Cerebellar nuclear complex (tissue), 1 donor: ENCODE measurements at regions not wholly inside any gene's neighbourhood (a gene's known extent, or its start where the extent isn't known, plus 50 kb on each side); places are given as distances from the start of the nearest gene placed in this dataset.

Source experiments
- DNase-seq, 2 experiments: peaks; one replicate each; lab custom pipeline; 2025; lab: John Stamatoyannopoulos, UW

DNA sequence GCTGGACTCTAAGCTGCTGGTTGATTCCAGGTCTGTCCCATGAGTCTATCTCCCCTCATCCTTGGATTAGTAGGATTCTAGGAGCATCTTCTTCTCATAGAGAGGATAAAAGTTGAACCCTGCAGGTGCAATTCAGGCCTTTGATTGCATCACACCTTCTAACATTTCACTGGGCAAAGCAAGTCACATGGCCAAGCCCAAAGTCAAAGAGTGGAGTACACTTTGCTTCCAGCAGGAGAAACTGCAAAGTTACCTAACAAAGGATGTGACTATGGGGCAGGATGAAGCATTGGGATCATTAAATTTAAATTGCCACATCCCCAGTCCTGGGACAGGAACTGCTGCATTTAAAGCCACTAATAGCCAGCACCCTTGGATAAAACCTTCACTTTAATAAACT is 51.0 kb upstream of the EGFLAM start:
- no peak for DNase-seq

DNA sequence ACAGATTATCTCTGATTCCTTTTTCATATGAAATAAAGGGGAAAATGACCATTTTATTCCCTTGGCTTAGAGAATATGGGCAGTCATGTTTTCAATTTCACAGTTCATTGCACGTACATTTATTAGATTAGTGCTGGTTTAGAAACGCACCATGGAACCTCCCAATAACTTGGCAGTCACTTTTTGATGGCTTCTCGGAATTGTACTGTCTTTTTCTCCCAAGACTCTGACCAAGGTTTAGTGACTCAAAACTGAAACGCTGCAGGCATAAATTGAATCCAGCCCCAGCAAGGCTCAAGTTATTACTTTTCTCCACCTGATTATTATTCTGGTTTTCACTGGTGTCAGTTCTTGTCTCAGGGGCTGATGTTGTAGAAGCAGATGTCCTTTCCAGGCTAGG is 55.6 kb upstream of the EGFLAM start:
- DNase-seq: no peak

DNA sequence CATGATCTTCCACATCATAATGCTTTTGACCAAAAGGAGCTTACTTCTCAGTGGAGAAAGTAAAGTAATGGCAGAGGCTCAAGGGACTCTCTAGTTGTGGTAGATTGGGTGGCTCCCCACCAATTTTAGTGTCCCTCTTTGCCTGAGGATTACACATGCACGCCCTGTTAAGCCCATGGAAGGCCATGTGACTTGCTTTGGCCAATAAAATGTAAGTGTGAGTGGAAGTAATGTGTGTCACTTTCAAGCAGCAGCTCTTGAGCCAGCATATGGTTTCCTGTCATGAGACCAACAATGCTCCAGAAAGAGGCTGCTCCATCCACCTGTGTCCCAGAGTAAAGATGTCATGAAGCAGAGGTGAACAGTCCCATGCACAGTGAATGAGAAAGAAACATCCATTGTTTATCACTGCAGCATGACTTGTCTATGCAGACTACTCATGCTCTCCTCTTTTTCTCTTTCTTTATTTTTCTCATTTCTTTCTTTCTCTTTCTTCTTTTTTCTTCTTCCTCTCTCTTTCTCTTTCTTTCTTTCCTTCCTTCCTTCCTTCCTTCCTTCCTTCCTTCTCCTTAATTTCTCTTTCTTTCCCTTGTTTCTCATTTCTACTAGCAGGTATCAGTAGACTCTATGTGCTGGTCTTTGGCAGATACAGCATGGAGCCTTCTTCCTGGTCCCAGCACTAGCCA is 57.3 kb upstream of the EGFLAM start:
- DNase-seq: no peak

DNA sequence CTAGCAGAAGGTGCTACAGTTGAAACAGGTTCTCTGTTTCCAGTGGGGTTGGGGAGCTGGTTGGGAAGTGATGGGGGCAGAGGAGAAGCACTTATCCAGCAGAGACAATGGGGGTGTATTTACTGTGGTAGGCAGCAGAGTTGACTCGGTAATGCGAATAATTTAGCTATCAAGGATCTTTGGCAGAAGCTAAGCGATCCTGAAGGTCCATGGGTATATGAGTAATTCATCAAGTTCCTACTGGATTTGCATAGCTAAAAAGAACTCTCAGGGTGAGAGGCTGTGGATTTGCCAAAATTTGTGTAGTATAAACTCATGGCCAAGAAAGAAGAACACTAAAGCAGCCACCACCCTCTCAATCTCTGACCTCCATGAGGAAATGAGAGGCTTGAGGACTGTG is 61.2 kb upstream of the EGFLAM start:
- DNase-seq: no peak

DNA sequence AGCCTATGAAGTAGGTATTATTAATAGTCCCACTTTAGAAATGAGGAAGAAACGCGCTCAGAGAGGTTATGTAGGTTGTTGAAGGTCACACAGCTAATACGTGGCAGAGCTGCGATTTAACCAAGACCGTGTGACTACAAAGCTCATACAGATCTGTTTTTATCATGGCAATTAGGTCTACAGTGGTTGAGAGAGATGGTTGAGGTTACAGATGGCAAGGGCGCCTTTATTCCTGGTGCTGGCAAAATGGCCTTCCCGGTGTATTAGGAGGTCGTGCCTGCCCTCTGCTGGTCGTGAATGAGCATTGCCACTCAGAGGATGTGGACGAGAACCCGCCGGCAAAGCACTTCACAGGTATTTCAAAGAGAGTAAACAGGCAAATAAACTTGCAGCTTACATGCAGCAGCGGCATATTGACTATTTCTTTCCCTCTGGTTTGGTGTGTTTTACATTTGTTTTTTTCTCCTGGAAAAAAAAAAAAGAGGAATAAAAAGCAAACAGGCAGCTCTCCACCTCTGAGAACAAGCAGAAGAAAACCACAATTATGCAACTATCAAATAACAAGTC is 65.3 kb upstream of the EGFLAM start:
- peak in 1 of 2 experiments; percentile 7 for DNase-seq

DNA sequence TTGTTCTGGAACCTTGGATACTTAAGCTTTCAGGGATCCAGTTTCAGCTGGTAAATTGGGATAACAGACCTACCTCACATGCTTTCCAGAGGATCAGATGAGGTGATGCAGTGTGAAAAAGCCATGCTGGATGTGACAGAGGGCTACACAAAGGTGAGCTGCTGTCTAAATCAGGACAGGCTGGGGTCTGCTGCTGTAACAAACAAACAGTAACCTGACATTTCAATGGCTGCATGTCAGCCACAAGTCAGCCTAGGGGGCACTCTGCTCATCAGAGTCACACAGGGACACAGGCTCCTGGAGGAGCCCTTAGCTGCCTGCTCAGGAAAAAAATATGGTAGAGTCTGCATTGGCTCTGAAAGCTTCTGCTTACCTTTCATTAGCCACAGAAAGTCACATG is 66.7 kb upstream of the EGFLAM start:
- DNase-seq: no peak

DNA sequence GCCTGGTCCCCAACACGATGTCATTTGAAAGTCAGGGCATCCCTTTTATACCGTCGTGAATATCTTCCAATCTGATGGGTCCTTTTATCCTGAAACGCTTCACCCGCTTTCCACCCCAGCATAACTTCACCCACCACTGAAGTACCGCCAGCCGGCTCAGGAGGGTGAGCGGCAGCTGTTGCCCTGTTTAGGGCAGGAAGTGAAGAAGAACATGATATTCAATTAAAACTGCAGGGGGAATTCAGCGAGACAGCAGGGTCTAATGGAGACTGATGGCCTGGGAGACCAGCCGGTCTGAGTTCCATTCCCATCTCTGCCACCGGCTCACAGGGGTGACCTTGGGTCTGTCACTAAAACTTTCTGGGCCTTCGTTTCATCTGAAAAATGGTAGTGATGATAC is 68.2 kb upstream of the EGFLAM start:
- no peak for DNase-seq

DNA sequence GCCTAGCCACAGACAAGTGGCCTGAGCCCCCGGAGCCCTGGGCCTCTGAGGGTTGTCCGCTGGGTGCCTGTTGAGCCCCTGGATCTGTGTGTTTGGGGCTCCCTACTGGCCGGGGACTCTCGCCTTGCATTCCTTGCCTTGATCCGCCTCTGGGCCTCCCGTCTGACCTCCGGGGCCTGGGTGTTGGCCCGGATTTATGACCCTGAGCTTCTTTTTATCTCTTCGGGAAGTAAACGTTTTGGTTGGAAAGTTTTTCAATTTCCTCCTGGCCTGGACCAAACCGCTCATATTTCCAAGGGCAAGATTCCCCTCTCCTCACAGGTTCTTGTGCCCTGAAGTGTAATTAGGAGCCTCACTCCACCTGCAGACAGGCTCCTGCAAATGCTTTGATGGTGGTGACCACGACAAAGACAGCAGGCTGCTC is 69.3 kb upstream of the EGFLAM start:
- DNase-seq: no peak

DNA sequence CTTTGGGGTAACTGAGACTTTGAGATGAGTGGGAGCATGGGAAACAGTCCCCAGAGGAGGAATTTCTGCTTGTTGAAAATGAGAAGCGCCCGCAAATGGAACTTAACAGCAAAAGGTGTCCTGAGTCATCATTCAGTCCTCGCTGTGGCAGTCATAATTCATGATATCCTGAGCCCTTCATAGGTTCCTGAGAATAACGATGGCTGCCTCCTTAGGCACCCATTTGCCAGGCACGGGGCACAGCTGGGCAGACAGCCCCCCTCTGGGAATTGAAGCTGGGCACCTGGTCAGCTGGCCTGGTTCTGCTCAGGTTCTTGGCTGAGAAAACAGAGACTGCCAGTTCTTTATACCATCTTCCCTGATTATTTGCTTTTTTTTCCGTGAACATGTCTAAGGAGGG is 69.8 kb upstream of the EGFLAM start:
- DNase-seq: no peak

DNA sequence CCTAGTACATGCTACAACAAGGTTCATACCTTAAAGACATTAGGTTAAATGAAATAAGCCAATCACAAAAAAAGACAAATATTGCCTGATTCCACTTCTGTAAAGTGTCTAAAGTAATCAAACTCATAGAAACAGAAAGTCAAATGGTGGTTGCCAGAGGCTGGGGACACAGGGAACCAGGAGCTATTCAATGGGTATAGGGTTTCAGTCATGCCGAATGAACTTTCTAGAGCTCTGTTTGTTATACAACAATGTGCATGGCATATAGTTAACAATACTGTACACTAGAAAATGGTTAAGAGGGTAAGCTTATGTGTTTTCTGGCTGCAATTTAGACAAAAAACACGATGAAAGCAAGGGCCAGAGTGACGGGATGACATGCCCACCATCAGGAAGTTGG is 70.8 kb upstream of the EGFLAM start:
- no peak for DNase-seq

DNA sequence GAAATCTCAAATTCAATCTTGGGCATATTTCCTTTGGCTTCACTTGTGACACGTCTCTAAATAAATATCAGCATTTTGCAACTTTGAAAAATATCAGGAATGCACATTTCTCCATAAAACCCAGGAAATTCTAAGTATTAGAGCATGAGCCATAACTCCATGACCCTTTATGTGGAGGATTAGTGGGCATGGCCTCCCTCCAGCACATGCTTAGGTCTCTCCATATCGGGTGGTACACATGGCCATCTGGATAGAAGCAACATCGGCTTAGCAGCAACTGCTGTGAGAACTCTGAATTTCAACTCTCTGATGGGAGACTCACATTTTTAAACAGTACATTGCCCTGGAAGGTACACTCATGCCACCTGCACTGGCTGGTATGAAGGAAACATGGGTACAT is 73.7 kb upstream of the EGFLAM start:
- DNase-seq: no peak

DNA sequence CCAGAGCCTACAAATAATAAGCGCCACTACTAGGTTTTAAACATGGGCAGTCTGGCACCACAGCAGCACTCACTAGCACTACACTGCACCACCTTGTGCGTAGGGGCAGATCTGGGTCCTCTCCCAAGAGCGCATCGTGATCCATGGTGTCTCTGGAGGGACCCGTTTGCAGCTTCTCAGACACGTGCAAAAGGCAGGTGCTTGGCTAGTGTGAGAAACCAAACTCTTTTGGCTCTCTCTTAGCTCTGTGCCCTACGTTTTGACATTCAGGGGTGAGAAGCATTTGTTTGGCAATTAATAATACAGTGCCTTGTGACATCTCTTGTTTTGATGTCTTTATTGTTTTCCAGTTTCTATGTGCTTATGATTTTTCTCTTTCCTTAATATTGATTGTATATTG is 75.4 kb upstream of the EGFLAM start:
- DNase-seq: no peak

DNA sequence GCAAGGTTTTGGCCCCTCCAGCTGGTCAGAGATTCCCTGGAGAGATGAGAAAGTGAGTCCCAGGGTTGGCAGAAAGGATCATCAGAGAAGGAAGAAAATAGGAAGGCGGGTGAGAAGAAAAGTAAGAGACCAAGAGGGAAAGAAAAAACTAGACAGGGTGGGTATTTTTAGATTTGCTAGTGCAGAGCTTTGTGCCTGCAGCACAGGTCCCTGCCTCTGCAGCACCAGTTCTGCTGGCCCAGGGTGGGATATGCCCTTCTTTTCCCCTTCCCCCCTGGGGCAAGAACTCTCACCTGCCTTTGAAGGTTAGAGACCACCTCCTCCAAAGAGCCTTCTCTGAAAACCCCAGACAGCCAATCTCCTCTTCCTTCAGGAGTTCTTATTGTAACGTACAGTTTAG is 90.3 kb upstream of the EGFLAM start:
- DNase-seq: no peak

DNA sequence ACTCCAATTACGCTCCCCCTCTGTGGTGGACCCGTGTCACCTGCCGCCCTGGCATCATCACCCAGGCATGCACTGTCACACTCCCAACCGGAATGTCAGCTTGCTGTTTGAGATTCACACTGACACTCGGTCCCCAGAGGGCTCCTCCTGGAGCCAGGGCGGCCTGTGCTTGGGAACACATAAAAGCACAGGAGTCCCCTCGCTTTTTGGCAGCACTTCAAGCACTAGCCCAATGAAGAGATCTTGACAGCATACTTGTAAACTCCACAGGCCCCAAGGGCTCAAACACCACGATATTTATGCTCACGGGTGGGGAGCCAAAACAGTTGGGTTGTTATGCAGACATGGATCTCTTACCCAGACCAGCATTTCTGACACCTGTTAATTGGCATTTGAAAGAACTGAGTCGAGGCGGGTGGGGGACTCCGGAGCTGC is 90.8 kb upstream of the EGFLAM start:
- no peak for DNase-seq

DNA sequence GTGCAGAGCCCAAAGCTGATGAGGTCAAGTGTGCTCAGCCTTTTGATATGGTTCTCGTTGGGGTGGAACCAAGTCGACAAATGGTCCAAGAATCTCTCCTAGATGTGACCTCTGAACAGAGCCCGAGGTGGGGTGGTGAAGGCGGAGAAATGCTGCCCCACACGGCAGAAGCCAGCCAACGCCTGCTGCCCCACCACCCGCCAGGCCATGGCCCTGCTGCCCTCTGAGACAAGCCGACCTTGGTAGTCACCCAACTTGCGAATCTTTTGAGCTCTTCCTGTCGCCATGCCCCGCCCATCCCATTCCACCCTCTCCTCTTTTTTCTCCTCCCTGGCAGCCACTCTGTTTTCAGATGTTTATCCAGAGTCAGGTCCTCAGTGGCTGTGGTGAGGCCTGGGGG is 91.5 kb upstream of the EGFLAM start:
- no peak for DNase-seq

DNA sequence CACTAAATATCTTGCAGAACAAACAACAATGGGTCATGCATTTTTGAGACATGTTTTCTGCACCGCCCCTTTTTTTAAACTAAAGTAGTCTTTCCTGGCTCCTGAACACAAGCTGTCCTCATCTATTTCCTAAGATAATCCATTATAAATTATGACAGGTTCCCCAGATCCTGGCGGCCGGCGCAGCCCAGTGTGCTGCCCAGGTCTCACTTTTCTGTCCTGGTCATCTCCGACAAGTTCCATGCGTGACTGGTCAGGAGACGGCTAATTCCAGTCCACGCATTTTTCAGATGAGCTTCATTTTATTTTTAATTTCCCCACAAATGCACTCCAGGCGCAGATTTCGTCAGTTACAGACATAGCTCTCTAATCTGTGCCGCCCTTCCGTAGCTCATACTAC is 92.9 kb upstream of the EGFLAM start:
- DNase-seq: no peak

DNA sequence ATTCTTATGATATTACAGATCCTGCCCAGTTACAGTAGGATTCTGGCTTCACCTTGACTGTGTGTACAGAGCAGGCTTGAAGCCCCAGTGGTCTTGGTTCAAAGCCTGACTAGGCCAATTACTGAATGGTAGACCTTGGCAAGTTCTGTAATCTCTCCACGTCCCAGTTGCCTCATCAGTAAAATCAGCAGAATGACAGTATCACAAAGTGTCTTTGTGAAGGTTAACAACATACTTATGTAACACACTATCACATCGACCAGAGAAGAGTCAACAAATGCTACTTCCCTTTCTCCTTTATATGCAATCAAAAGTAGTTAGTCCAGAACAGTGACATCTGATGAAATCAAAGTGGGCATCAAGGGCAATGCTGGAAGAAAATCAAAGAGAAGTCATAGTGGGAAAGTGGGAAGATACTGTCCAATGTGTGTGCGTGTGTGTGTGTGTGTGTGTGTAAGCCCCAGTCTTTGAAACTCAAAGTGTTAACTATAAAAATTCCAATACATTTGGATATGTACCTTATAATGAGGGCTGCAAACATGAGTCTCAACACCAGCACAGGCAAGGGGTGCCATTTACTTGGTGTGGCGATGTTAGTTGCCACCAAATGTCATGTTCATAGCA is 93.5 kb upstream of the EGFLAM start:
- no peak for DNase-seq

DNA sequence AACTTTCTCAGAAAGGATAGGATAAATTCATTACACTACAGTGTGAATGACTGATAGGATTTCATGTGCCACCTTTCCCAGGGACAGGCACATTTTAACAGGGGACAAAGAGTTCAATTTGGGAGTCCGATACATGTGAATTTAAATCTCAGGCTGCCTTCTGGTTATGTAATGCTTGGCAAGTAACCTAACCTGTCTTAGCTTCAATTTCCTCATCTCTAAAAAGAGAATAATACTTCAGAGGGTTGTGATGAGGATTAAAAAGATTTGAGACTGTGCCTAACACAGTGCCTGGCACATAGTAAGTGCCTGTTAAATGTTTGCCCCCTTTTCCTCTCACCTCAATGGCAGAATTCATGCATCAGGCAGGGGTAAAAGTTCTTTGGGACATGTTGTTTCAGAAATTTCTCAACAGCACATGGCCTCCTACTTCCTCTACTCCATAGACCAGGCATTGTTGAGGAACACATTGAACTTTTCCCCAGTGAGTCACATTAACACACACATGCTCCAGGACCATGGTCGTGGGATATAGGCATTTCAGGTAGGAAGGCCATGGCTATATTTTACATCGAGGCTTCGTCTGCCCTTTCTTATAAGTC is 94.6 kb upstream of the EGFLAM start:
- no peak for DNase-seq

DNA sequence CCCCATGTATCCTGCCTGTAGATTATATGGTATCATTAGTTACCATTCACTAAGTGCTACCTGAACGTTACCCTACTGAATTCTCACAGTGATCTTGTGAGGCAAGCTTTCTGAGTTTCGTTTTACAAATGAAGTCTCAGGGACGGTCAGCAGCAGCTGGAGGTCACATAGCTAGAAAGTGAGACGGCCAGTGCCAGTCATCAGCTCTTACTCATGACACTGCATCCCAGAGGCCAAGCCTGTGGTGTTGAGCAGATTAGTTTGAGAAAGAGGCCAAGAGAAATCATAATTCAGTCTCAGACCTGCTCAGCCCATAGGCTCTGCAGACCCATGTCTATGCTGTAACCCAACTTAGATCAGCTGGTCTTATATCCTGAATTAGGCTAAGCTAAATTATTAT is 95.7 kb upstream of the EGFLAM start:
- DNase-seq: no peak

DNA sequence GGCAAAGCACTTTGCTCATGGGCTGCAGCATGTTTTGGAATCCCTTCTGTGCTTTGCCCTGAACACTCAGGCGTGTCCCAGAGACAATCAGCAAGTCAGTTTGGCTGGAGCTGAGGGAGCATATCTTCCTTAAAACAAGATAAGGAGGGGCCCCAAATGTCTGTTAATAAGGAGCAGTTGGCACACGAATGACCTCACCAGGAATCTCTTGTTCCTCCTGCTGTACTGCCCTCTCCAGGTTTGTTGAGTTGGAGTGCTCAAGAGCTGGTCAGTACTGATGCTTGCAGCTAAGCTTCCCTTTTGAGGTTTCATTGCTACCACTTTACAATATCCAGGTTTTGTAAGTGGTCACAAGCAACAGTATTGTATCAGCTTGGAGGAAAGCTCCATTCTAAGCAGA is 101.3 kb upstream of the EGFLAM start:
- DNase-seq: no peak

DNA sequence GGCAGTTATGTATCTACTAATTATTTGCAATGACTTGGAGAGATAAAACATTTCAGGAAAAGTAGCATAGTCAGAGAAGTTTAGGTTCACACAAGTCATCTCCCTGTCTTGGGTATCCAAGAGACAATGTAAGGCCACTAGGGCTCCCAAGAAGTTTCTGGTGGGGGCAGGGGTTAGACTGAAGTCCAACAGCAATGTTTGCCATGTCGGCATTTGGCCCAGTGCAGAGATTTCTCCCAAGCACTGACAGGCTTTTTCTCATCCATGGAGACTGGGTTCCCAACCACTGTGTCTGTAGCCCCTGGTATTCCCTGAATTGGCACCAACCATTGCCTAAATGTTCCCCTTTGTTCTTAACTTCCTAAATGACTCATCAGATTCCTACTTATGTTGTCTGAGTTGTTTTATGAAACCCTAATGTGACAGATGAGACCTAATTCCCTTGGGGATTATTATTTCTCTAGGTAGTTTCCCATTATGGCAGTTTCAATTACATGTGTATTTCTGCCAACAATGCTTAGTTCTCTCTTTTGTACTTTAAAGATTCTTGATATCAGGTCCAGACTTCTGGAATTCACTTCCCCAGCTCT is 103.6 kb upstream of the EGFLAM start:
- DNase-seq: no peak

DNA sequence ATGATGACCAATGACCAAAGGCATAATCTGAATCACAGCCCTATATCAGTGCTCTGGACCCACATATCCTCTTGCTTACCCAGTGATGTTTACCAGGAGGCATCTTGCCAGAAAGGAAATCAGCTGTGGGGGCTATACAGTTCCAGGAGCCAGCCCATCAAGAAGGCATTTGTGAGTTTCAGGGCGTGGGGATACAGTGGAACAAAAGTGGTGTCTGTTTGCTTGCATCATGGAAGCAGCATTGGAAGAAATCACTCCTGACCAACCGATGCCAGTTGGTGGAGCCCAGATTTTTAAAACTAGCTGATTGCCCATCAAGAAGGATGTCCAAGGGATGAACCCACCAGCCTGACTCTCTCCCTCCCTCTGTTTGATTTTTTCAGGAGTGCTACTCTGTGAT is 106.5 kb upstream of the EGFLAM start:
- DNase-seq: no peak

DNA sequence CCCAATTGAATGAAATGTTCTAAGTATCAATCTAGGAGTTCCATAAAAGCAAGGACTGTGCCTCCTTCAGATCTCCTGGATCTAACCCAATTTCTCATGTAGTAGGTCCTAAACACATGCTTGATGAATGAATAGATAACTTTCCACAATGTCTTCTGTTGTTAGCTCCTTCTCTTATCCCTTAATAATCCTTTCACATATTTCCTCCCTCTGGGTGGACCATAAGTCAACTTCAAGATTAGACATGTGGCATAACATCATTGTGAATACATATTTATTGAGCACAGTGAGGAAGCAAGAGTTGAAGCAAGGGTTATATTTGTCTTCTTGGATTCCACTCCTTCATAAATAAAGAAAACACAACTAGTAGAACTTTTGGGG is 108.6 kb upstream of the EGFLAM start:
- no peak for DNase-seq
